PC-9 (cell line): ENCODE measurements at regions not wholly inside any gene's neighbourhood (a gene's known extent, or its start where the extent isn't known, plus 50 kb on each side); places are given as distances from the start of the nearest gene placed in this dataset.

Source experiments
- CTCF ChIP-seq: fragments of 200-600 bp; sonication (generic); conservative IDR thresholded peaks from 2 replicates; pipeline ENCODE4 v1.6.1; 2017; ENCODE audit warnings: mixed run types, antibody characterized with exemption, mild to moderate bottlenecking, moderate library complexity
- EZH2 ChIP-seq: fragments of 200-600 bp; sonication (generic); IDR thresholded peaks from 2 replicates; pipeline ENCODE4 v1.8.0; 2017; ENCODE audit warnings: antibody characterized with exemption, low read depth

- TF ChIP-seq CTCF (no peak), EZH2 (no peak)
Measured at GRCh38 chr1:90834354-90834885, 117.3 kb upstream of the BARHL2 start.
